Left lung (tissue), 4 donors: ENCODE measurements at regions not wholly inside any gene's neighbourhood (a gene's known extent, or its start where the extent isn't known, plus 50 kb on each side); places are given as distances from the start of the nearest gene placed in this dataset.

Source experiments
- ATAC-seq: fragments of 200-7000 bp; cut with Tn5 transposase; one replicate; pipeline ENCODE4 v1.9.1; 2020; ENCODE audit warnings: moderate library complexity
- DNase-seq, 4 donors: peaks; one replicate each; pipeline ENCODE4 v3.0.0-alpha.2; 2013 to 2020
- H3K27ac ChIP-seq, 2 donors: fragments of 200-600 bp; sonication (generic) in 1 of 2; one replicate each; pipeline versions ENCODE4 v1.5.0 to v1.8.0; 2020 to 2021
- H3K27me3 ChIP-seq, 2 donors: fragments of 200-600 bp; sonication (generic) in 1 of 2; one replicate each; pipeline versions ENCODE4 v1.5.0 to v1.8.0; 2020 to 2021
- H3K36me3 ChIP-seq, 2 donors: fragments of 200-600 bp; sonication (generic) in 1 of 2; one replicate each; pipeline versions ENCODE4 v1.5.0 to v1.8.0; 2020 to 2021
- H3K4me1 ChIP-seq, 2 donors: fragments of 200-600 bp; one replicate each; pipeline ENCODE4 v1.8.0; 2021
- H3K4me3 ChIP-seq, 2 donors: fragments of 200-600 bp; sonication (generic) in 1 of 2; one replicate each; pipeline versions ENCODE4 v1.5.0 to v1.8.0; 2020 to 2021; ENCODE audit warnings: mild to moderate bottlenecking in 1 of 2
- H3K9me3 ChIP-seq, 2 donors: fragments of 200-600 bp; sonication (generic) in 1 of 2; one replicate each; pipeline versions ENCODE4 v1.5.0 to v1.8.0; 2020 to 2021
- intact Hi-C, 2 donors: fragments of 100-400 bp; cut with DNase I; formaldehyde crosslinking; loops; one replicate each; pipeline versions ENCODE4 v1.11.2 to v1.14.2; 2022
- TF ChIP-seq, protein P1 (sequence below), 2 donors: fragments of 200-600 bp; sonication (generic) in 1 of 2; IDR thresholded peaks; one replicate each; pipeline versions ENCODE4 v1.5.0 to v1.8.0; 2021; ENCODE audit warnings: antibody characterized with exemption in 2 of 2
- donor health status: DM: no; HTN: yes; CAD: no.
- donor health status: DM: no; HTN: no; CAD: no.

GRCh38 chr10:81534991-81535390 lies 340.0 kb upstream of the NRG3 start:
- H3K27me3 ChIP-seq, result no peaks in the 10 kb centered on the region
- DNase-seq (no peak), ATAC-seq (no peak)
- TF ChIP-seq, protein P1, sequence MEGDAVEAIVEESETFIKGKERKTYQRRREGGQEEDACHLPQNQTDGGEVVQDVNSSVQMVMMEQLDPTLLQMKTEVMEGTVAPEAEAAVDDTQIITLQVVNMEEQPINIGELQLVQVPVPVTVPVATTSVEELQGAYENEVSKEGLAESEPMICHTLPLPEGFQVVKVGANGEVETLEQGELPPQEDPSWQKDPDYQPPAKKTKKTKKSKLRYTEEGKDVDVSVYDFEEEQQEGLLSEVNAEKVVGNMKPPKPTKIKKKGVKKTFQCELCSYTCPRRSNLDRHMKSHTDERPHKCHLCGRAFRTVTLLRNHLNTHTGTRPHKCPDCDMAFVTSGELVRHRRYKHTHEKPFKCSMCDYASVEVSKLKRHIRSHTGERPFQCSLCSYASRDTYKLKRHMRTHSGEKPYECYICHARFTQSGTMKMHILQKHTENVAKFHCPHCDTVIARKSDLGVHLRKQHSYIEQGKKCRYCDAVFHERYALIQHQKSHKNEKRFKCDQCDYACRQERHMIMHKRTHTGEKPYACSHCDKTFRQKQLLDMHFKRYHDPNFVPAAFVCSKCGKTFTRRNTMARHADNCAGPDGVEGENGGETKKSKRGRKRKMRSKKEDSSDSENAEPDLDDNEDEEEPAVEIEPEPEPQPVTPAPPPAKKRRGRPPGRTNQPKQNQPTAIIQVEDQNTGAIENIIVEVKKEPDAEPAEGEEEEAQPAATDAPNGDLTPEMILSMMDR (IDR thresholded peaks at IDR 0.05), result no peak
- peaks cover 0 to 7% of the 10 kb centered on the region in 2 donors for H3K9me3 ChIP-seq
- intact Hi-C loops, result no loop called here
- H3K27ac ChIP-seq, result no peak overlapping the region
- no peaks in the 10 kb centered on the region for H3K4me1 ChIP-seq
- H3K36me3 ChIP-seq, result no peaks in the 10 kb centered on the region
- H3K4me3 ChIP-seq, result no peak overlapping the region

DNA sequence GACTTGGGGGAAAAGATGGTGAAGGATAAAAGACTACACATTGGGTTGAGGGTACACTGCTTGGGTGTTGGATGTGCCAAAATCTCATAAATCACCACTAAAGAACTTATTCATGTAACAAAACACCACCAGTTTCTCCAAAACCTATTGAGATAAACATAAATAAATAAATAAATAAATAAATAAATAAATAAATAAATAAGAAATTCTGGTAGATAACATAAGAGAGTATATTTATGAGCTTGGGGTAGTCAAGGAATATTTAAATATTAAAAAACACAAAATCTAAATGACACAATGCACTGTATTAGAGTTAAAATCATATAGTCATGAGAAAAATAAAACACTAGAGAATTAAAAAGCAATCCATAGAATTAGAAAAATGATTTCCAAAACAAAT lies 333.5 kb upstream of the NRG3 start:
- DNase-seq (no peak), ATAC-seq (no peak)
- intact Hi-C loops, result no loop called here
- TF ChIP-seq, protein P1 (IDR thresholded peaks at IDR 0.05), result no peak
- peaks cover 0 to 7% of the 10 kb centered on the region in 2 donors for H3K9me3 ChIP-seq
- no peak overlapping the region for H3K27ac ChIP-seq
- H3K4me1 ChIP-seq, result no peaks in the 10 kb centered on the region
- H3K4me3 ChIP-seq, result no peak overlapping the region
- H3K27me3 ChIP-seq, result no peaks in the 10 kb centered on the region
- H3K36me3 ChIP-seq, result no peaks in the 10 kb centered on the region

DNA sequence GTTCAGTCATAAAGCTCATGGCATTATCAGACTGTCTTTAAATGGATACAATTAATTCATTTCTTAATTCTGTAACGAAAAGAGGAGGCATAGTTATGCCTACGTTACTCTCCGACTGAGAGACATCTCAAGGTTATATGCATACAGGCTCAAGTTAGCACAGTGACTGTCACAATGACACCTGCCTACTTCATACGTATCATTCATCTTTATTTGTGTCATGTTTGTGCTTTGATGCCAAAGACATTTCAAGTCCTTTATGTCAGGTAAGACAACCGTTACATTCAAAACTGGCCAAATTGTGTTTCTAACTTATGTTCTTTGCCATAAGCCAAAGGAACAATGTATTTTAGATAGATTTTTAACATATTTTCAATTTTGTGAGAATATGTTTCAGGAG lies 328.8 kb upstream of the NRG3 start:
- TF ChIP-seq, protein P1 (IDR thresholded peaks at IDR 0.05), result no peak
- no peaks in the 10 kb centered on the region for H3K36me3 ChIP-seq
- H3K27me3 ChIP-seq, result no peaks in the 10 kb centered on the region
- H3K9me3 ChIP-seq, result peaks cover 0 to 33% of the 10 kb centered on the region in 2 donors
- intact Hi-C loops, result no loop called here
- ATAC-seq, result no peak
- no peak for DNase-seq
- no peaks in the 10 kb centered on the region for H3K4me1 ChIP-seq
- H3K4me3 ChIP-seq, result no peak overlapping the region
- no peak overlapping the region for H3K27ac ChIP-seq

DNA sequence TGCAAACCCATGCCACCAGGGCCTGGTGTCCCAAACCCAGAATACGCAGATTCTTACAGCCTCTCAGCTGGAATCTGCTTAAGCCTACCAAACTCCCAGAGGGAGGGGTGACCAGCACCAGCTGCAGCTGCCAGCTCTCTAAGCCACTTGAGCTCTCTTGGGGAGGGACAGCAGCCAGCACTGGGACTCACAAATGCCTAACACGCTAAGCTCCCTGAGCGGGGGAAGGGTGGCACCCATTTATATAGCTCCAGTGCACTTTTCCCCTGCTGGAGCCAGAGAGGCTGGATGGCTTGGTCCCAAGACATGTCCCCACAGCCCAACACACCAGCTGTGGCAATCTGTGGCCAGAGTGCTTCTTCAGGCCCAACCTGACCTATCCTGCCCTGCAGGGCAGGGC lies 326.8 kb upstream of the NRG3 start:
- no peak for ATAC-seq
- Histone ChIP-seq H3K27ac (no peak overlapping the region), H3K4me3 (no peak overlapping the region), H3K27me3 (no peaks in the 10 kb centered on the region), H3K9me3 (peaks cover 0 to 38% of the 10 kb centered on the region in 2 donors), H3K4me1 (no peaks in the 10 kb centered on the region), H3K36me3 (no peaks in the 10 kb centered on the region)
- no peak for DNase-seq
- intact Hi-C loops, result no loop called here
- TF ChIP-seq, protein P1 (IDR thresholded peaks at IDR 0.05), result no peak

DNA sequence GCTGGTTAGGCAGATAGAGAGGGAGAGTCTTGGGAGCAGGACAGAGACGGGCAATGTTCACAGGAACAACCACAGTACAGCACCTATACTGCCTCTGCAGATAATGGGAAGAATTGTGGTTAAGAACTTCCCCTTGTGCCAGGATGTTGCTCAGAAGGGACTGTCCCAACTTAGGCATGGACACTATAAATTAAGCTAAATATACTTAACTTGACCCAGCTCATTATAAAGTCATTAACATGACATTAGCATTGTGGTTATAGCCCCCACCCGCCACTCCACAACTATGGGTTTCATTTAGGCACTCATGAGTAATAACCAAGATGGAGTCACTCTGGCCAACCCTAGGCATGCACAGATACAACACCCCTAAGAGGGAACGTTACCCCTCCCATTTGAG lies 310.9 kb upstream of the NRG3 start:
- TF ChIP-seq, protein P1 (IDR thresholded peaks at IDR 0.05), result no peak
- no peaks in the 10 kb centered on the region for H3K4me1 ChIP-seq
- no peak overlapping the region for H3K4me3 ChIP-seq
- no peaks in the 10 kb centered on the region for H3K9me3 ChIP-seq
- no peaks in the 10 kb centered on the region for H3K27me3 ChIP-seq
- DNase-seq (no peak), ATAC-seq (no peak)
- intact Hi-C loops, result no loop called here
- H3K27ac ChIP-seq, result no peak overlapping the region
- H3K36me3 ChIP-seq, result no peaks in the 10 kb centered on the region
